Fibroblast of skin of abdomen (primary cell): ENCODE measurements at regions not wholly inside any gene's neighbourhood (a gene's known extent, or its start where the extent isn't known, plus 50 kb on each side); places are given as distances from the start of the nearest gene placed in this dataset.
A peak's percentile ranks its signal among the peaks of the same experiment; 100 is the strongest.

Experiments
- DNase-seq: peaks from one replicate; pipeline ENCODE4 v3.0.0-alpha.2; 2013

DNA sequence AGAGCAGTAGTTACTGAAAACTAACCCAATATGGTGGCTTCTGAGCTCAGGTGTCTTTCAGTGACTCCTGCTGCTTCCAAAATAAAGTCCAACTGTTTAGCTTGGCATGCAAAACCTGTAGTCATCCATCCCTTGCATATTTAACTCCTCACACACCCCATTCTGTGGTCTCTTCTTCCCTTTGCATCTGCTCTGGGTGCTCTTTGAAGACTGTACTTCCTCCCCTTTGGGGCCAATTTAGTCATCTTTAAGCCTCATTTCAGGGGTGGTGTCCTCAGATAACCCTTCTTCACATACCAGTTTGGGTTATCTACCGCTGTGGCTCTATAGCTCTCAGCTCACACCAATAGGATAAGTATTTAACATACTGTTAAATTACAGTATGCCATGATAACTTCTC lies 209.9 kb upstream of the DMRT1 start:
- DNase-seq: peak; percentile 64

DNA sequence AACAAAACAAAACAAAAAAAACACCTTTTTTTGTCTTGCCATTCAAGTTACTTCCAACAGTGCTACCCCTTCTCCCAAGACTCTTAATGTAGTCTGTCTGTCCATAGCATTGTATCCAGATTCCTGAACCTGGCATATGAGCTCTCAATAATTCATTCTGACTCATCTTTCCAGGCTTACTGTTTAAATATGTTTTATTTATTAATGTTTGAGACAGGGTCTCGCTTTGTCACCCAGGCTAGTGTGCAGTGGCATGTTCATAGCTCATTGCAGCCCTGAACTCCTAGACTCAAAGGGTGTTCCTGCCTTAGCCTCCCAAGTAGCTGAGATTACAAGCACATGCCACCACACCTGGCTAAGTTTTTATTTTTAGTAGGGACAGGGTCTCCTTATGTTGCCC lies 208.0 kb upstream of the DMRT1 start:
- DNase-seq: no peak

DNA sequence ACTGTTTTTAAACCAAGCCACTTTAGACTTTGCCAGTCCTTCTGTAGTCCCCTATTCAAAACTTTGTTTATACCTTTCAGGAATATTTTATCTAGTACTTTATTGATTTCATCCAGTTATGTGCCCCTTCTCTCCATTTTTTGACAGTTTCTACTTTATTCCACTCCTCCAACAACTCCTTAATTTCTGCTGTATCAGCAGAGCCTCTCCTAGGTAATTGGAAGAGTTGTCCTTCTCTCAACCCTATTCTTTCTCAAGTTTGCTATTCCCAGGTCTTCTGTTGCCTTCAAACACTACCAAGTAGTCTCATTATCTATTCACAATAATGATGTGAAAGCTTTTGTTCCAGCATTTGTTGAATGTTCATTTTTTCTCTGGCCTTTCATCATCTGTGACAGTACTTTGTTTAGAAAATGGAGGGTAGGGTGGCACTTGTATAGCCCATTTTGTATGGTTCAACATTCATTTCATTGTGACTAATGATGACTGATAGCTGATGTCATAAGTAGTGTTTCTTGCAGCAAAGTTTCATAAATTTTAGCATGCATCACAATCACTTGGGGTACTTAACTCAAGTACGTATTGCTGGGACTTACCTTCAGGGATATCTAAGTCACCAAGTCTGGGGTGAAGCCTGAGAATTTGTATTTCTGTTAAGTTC lies 204.4 kb upstream of the DMRT1 start:
- DNase-seq: no peak

DNA sequence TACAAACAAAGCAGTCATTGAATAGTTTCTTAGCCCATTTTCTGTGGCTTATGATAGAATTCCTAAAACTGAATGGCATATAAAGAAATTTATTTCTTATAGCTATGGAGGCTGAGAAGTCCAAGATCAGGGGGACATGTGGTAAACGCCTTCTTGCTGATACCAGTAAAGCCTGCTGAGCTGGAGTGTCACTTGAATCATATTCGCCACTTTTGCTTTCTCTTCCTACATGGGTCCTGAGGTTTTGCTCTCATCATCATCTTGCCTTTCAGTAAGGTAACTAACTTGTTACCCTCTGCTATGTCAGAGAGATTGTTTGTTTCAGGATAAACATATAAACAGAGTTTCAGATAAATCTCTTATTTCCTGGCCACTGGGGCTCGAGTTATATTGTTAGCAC lies 203.3 kb upstream of the DMRT1 start:
- DNase-seq: no peak

DNA sequence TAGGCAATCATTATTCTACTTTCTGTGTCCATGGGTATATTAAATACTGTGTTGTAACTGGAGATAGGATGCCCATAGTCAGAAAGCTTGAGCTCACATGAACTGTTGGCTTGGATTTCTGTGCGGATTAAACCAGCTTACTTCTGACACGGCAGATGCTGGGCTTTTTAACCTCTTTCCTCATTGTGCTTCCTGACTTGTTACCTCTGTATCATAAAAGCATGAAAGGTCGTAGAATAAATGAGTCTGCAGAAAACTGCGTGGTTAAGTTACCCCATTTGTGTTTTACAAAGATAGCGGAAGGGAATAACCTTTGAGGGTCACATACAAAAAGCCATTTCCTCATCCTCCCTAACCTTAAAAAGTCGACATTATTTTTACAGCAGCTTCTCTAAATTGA lies 199.5 kb upstream of the DMRT1 start:
- no peak for DNase-seq

DNA sequence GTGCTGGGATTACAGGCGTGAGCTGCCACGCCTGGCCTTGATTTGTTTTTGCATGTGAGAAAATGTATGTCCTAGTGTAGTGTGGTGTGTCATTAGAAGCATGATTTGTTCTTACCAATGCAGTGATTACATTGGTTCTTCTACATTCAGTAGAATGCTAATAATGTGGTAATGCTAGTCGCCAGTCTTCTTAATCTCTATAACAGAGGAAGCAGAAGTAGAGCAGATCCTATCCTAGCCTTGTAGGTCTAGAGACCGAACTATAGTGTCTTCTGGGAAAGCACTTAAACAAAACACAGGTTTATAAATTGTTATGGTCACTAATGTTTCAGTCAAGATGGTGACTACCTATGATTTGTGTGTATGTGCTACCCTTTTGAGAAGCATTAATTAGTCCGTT lies 197.5 kb upstream of the DMRT1 start:
- DNase-seq: no peak

DNA sequence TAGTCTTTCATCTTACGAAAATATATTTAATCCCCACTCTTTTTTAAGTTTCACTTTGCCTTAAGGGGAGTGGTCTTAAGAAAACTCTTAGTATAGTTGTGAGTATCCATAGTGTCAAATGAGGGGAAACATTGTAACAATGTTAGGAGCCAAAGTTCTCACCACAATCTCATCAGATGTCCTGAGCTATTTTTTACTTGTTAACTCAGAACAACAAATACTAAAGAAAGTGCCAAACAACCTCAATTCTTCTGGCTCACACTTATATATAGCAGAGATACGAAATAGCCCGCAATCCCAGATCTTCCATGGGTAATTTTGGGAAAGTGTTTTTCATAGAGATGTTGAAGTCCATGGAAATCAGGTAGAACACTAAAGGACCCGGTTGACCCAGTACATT lies 194.0 kb upstream of the DMRT1 start:
- no peak for DNase-seq

DNA sequence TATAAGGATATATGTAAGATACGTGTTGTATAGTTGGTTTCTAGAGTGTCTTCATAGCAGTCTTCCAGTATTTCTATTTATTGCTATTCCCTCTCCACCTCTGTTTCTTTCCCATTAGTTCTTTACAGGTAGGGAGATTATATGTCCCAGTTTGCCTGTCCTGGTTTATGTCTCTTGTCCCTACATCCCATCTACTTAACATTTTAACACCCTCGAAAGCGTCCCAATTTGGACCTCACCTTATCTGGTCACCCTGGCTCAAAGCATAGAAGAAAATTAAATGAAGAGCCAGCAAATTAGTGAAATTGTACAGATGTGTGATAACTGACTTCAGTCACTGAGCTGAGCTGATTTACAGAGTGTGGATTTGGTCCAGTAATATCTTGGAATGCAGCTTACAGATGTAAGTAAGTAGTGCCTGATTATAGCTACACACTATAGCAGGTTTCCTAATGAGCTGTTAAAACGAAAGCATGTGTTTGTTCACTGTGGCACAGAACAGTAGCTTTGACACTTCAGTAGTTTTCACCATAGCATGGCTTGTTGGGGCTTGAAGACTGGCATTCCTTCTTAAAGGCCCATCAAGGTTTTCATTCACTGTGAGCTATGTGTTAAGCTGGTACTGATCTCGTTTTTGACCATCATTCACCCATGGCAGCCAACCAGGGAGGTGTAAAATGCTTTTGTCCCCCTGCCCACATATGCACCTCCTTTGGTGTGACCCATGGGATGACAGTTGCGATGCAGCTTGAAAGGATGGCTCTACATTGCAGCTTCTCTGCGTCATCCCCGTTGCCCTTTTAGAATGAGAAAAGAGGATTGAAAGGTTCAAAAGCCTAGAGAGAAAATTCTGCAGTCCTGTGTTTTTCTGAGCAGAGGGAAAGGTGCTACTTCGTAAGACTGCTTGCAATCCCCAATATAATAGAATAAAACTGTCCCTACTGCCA lies 192.1 kb upstream of the DMRT1 start:
- peak; percentile 21 for DNase-seq

DNA sequence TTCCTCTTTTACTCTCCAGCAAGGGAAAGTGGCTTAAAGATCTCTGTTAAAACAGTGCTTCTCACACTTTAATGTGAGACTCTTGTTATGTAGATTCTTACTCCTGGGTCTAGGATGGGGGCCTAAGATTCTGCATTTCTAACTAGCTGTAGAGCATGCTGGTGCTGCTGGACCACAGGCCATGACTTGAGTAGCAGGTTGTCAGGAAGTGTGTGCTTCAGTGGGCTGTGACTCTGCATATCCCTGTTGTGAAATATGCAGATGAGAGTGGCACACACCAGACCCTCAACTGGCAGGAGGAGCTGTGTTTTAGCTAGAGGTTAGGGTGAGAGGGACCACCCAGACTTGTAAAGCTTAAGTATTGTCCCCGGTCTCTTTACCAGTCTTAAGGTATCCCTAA lies 191.1 kb upstream of the DMRT1 start:
- DNase-seq: no peak

DNA sequence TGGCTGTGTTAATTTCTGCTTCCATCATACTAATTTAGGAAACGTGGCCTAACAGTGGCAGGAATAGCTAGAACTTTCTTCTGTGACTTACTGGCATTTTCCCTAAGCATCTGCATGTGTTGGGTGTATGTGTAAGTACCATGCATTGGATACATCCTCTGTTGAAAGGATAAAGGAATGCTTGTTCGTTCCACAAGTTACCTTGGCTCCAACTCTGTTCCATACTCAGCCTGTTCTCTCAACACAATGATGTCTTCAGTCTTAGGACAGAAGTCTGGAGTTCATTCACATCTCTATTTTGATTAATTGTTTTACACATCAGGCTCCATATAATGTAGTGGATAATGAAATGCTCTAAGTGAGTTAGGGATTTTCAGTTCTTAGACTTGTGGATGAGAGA lies 190.1 kb upstream of the DMRT1 start:
- no peak for DNase-seq

DNA sequence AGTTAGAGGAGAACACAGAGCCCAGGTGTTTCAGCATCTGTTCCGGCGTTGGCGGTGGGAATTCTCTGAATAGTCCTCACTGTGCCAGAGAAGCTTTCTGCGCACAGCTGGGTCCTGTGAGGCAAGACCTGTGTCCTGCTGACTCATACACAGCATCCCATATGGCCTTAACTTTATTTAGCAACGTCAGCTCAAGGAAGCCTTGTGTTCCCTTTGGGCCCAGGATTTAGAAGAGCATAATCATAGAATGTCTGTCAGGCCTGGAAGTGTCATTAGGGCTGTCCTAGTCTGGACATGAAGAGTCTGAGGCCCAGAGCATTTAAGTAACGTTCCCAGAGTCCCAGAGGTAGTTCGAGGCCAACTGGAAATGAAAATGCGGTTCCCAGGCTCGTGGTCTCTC lies 188.6 kb upstream of the DMRT1 start:
- no peak for DNase-seq

DNA sequence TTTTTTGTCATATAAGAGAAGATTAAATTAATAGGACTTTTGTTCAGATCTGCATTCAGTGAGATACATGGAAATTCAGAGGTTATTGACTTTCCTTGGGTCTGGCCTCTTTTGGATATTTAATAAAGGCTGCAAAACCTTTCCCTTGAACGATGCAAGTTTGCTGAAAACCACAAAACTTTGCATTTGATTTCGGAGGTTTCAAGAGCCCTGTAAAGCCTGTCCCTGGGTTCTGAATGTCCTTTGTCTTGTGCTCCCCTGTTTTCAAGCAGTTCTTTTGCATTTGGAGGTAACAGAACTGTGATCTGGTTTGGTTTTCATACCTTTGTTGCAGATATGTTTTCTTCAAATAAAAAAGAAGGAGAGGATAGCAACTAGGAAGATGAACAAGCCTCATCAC lies 188.1 kb upstream of the DMRT1 start:
- no peak for DNase-seq

DNA sequence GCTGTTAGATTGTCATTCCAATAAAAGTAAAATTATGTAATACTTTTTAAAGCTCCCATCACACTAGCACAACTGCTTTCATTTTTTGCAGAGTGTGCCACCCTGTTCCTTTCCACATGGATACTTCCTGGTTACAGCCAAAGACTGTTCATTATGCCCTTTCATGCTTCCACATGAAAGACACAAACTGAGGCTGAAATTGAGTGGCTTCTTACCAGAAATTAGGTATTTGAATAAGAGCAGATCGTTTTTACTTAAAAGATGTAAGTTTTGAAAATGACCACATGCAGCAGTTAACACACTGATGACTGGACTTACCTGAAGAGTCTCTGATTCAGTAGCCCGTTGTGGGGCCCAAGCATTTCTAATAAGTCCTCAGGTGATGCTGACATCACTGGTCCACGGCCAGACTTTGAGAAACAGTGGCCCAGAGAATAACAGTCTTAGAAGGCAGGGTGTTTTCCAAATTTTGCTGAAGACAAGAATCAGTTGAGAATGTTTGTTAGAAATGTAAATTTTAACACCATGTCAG lies 187.6 kb upstream of the DMRT1 start:
- DNase-seq: no peak

DNA sequence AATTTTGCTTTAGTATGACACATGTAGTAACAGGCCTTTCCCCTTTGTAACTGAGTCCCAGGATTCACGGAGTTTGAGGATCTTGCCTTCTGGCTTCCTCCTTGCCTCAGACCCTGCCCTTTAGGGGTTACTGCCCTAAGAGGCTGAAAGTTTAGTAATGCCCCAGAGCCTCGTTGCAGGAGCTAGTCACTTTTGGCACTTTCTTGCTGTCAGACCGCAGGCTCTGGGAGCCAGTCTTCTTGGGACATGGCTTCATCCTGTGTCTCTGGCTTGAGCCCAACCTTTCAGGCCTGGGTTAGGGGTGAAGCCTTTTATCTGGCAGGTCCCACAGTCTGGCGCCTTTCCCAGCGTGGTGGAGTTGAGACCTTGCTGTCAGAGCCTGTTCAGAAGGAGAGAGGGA lies 185.6 kb upstream of the DMRT1 start:
- DNase-seq: no peak

DNA sequence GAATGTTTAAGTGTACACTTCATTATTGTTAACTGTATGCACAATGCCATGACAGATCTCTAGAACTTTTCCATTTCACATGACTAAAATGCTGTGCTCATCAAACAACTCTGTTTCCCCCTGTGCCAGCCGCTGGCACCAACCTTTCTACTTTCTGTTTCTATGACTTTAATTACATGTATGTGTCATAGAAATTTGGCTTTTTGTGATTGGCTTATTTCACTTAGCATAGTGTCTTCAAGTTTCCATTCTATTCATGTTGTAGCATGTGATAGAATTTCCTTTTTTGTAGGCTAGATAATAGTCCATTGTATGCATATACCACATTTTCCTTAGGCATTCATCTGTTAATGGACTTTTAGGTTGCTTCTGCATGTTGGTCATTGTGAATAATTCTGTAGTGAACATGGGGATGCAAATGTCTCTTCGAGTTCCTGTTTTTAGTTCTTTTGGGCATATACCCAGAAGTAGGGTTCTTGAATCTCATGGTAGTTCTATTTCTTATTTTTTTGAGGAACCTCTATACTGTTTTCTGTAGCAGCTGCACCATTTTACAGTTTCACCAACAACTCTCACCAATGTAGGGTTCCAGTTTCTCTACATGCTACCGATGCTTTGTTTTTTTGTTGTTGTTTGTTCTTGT lies 184.4 kb upstream of the DMRT1 start:
- DNase-seq: no peak

DNA sequence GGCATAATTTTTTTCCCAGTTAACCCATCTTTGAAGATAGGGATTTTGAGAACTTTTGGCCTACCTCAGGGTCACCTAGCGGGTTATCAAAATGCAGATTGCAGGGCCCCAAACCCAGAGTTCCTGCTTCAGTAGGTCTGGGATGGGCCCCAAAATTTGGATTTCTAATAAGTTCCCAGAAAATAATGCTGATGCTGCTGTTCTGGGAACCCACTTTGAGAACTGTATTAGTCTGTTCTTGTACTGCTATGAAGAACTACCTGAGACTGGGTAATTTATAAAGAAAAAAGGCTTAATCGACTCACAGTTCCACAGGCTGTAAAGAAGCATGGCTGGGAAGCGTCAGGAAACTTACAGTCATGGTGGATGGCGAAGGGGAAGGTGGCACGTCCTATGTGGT lies 182.2 kb upstream of the DMRT1 start:
- no peak for DNase-seq

DNA sequence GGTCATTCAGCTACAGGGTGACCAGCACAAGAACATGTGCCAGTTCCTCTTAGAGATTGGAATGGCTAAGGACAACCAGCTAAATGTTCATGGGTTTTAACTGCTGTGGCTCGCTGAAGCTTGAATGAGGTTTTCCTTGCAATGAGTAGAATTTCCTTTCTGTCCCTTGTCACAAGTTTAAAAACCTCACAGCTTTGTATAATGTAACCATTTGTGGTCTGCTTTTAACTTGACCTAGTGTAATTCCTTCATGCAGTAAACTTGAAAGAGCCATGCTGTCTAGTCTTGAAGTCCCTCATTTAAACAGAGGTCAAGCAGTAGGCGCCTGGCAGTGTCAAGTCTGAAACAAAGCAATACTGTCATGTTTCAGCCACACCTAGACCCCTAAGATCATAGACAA lies 181.3 kb upstream of the DMRT1 start:
- DNase-seq: no peak

DNA sequence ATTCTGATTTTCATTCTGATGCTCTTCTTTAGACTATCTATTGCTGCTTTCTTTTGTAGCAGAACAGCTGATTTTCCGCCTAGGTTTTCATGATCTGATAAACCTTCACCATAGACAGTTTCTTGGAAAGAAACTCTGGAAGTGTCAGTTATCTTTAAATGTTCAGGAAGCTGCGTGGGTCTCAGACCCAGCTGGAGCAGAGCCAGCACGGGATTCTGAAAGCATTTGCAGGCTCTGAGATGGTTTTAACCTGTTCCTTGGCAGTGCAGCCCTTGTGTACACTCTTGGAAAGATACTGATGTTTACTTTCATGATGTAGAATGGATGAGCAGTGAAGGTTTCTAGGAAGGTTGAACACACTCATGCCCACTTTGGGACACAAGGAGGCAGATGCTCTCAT lies 178.0 kb upstream of the DMRT1 start:
- no peak for DNase-seq

DNA sequence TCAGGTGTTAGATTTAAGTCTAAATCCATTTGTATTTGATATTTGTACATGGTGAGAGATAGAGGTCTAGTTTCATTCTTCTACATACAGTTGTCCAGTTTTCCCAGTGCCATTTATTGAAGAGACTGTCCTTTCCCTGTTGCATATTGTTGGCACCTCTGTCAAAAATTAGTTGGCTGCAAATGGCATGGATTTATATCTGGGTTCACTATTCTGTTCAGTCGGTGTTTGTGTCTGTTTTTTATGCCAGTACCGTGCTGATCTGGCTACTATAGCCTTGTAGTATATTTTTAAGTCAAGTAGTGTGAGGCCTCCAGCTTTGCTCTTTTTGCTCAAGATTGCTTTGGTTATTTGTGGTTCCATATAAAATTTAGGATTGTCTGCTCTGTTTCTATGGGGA lies 176.2 kb upstream of the DMRT1 start:
- no peak for DNase-seq

DNA sequence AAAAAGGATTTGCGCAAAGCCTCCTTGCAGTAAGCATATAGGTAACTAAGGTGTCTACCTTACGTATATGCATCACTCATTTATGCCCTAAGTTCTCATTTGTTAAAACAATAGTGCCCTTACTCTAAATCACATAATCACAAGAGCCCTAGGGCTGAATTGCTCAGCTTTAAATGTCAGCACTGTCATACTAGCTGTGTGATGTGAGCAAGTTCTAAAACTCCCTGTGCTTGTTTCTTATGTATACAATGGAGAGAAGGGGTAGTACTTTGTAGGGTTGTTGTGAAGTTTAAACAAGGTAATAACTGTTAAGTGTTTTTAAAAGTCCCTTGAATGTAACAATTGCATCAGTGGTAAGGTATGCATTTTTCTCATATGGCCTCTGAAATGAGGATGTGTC lies 169.5 kb upstream of the DMRT1 start:
- no peak for DNase-seq

DNA sequence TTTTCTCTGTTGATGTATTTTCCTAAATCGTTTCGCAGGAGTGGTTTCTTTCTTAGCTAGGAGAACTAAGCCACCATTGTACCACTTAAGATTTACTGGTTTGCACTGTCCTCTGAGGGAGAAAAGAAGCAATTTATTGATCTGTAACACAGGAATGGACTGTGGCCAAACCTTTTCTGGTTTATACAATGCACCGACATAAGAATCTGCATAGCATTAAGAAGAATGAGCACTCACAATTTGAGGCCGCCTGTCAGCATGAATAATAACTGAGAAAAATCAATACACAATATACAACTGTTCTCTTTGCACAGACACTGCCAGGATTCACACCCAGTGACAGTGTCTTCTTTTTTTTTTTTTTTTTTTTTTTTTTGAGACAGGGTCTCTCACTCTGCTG lies 168.6 kb upstream of the DMRT1 start:
- no peak for DNase-seq

DNA sequence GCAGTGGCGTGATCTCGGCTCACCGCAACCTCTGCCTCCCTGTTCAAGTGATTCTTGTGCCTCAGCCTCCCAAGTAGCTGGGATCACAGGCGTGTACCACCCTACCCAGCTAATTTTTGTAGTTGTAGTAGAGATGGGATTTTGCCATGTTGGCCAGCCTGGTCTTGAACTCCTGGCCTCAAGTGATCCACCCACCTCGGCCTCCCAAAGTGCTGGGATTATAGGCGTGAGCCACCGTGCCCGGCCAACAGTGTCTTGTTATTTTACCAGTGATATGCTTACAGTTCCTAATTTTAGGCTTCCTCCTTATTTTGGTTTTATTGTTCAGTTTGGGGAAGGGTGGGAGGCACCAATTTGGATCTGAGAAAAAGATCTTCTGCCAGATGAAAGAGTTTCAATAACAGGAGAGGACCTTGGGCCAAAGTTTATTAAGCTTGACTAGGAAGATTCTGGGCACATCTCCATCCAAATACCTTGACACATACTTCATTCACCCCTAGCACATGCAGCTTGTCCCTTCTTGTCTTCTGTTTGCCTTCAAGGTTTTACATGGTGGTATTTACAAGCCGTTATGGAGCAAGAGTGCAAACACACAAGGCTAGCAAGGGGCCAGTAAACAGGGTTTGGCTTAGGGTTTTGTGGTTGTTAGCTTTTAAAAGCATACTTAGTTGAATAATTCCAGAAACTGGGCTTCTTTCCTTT lies 168.1 kb upstream of the DMRT1 start:
- no peak for DNase-seq

DNA sequence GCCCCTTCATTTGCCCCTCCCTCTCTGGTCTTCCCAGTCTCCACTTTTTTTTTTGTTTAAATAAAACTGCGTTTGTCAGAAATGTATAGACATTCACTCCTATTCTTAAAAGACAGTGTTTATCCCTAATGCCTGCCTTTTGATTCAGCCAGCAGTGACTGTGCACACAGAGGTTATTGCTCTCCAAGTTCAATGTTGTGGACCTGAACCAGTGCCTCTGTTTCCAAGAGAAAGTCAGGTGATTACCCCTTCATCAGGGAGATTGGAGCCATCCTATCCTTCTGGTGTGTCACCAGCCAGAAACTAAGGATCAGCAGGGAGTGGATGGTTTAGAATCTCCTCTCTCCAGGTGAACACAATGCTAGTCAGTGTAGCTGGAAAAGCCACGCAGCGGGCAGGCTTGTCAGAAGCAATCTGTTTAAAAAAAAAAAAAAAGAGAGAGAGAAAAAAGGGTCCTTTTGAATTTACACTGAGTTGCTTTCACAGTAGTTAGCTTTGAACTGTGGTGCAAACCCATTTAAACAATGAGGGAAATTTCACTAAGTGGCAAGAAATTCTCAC lies 167.5 kb upstream of the DMRT1 start:
- DNase-seq: no peak
